HEK293T (cell line): ENCODE measurements at regions not wholly inside any gene's neighbourhood (a gene's known extent, or its start where the extent isn't known, plus 50 kb on each side); places are given as distances from the start of the nearest gene placed in this dataset.

ENCODE experiments used
- ARNT ChIP-seq: fragments of 450-650 bp; IDR thresholded peaks from 2 replicates; pipeline ENCODE4 v1.6.1; 2017; ENCODE audit warnings: mild to moderate bottlenecking
- BHLHE40 ChIP-seq: fragments of 450-650 bp; IDR thresholded peaks from 2 replicates; pipeline ENCODE4 v1.6.1; 2016; ENCODE audit warnings: mild to moderate bottlenecking, moderate library complexity, borderline replicate concordance
- CTBP1 ChIP-seq: fragments of 450-650 bp; IDR thresholded peaks from 2 replicates; pipeline ENCODE4 v1.6.1; 2016; ENCODE audit warnings: borderline replicate concordance
- ELF4 ChIP-seq: fragments of 450-650 bp; IDR thresholded peaks from 2 replicates; pipeline ENCODE4 v1.6.1; 2017; ENCODE audit warnings: antibody characterized with exemption
- FOXA1 ChIP-seq: fragments of 450-650 bp; IDR thresholded peaks from 2 replicates; pipeline ENCODE4 v1.6.1; 2016; ENCODE audit warnings: mild to moderate bottlenecking
- FOXM1 ChIP-seq: fragments of 450-650 bp; IDR thresholded peaks from 2 replicates; pipeline ENCODE4 v1.6.1; 2017; ENCODE audit warnings: mild to moderate bottlenecking, borderline replicate concordance
- L3MBTL2 ChIP-seq: fragments of 450-650 bp; conservative IDR thresholded peaks from 2 replicates; pipeline ENCODE4 v1.6.1; 2016; ENCODE audit warnings: mild to moderate bottlenecking
- LEF1 ChIP-seq: fragments of 450-650 bp; IDR thresholded peaks from 2 replicates; pipeline ENCODE4 v1.6.1; 2017; ENCODE audit warnings: mild to moderate bottlenecking, borderline replicate concordance
- SP1 ChIP-seq: fragments of 450-650 bp; IDR thresholded peaks from 2 replicates; pipeline ENCODE4 v1.6.1; 2017
- TF ChIP-seq, protein P1 (sequence below): fragments of 450-650 bp; IDR thresholded peaks from 2 replicates; pipeline ENCODE4 v1.6.1; 2016

DNA sequence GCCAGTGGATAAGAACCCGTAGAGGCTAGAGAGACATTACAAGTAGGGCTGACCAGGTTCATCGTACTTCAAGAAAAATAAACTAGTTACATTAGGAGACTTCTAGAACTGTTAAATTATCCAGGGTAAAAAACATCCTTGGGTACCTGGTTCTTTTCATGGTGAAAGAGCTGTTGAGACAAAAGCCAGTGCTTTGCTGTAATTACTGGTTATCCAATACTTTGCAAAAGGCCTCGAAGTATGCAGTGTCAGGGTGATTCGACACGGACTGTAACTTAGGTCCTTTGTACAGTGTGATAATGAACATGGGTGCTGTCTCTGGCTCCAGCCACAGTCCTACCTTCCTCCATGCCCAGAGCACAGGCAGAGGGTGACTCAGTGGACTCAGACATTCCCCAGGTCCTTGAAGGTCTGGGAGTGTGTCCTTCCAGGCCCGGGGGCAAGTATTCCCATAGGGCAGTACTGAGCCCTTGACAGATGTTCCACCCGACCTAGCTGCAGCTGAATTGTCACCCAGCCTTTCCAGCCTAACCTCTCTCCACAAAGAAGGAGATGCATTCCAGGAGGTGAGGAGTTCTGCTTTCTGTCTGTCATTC, 123.6 kb upstream of the TMEM72 start:
- TF ChIP-seq SP1 (no peak), LEF1 (no peak), CTBP1 (no peak), FOXM1 (no peak), L3MBTL2 (no peak), ARNT (no peak), FOXA1 (no peak), ELF4 (no peak), BHLHE40 (no peak)
- TF ChIP-seq, protein P1, sequence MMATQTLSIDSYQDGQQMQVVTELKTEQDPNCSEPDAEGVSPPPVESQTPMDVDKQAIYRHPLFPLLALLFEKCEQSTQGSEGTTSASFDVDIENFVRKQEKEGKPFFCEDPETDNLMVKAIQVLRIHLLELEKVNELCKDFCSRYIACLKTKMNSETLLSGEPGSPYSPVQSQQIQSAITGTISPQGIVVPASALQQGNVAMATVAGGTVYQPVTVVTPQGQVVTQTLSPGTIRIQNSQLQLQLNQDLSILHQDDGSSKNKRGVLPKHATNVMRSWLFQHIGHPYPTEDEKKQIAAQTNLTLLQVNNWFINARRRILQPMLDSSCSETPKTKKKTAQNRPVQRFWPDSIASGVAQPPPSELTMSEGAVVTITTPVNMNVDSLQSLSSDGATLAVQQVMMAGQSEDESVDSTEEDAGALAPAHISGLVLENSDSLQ: no peak
